ENCODE measurements at regions not wholly inside any gene's neighbourhood (a gene's known extent, or its start where the extent isn't known, plus 50 kb on each side); places are given as distances from the start of the nearest gene placed in this dataset.

DNA sequence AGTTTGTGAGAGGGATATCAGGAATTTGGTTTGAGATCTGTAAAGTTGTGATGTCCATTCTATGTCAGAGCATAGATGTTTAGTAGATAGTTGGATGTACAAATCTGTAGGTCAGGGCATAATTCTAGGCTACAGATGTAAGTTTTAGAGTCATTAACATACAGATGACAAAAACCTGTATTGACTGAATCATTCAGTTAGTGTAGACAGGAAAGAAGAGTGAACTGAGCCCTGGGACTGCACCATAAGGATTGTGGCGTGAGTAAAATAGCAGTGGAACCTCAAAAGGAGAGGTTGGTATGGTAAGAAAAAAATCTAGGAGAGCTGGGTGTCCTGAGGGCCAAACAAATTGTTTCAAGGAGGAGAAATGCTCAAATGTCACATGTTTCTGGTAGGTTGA lies 73.1 kb upstream of the RPRM start:
- H3K4me3 ChIP-seq (ENCODE audit: control insufficient read depth, low read depth, low read length), result no peak overlapping the region
- TF ChIP-seq, protein P1, sequence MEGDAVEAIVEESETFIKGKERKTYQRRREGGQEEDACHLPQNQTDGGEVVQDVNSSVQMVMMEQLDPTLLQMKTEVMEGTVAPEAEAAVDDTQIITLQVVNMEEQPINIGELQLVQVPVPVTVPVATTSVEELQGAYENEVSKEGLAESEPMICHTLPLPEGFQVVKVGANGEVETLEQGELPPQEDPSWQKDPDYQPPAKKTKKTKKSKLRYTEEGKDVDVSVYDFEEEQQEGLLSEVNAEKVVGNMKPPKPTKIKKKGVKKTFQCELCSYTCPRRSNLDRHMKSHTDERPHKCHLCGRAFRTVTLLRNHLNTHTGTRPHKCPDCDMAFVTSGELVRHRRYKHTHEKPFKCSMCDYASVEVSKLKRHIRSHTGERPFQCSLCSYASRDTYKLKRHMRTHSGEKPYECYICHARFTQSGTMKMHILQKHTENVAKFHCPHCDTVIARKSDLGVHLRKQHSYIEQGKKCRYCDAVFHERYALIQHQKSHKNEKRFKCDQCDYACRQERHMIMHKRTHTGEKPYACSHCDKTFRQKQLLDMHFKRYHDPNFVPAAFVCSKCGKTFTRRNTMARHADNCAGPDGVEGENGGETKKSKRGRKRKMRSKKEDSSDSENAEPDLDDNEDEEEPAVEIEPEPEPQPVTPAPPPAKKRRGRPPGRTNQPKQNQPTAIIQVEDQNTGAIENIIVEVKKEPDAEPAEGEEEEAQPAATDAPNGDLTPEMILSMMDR (conservative IDR thresholded peaks at IDR 0.05; ENCODE audit: control insufficient read depth, insufficient read depth, low read depth, low read length), result no peak
- DNase-seq (ENCODE audit: low read depth), result no peak

DNA sequence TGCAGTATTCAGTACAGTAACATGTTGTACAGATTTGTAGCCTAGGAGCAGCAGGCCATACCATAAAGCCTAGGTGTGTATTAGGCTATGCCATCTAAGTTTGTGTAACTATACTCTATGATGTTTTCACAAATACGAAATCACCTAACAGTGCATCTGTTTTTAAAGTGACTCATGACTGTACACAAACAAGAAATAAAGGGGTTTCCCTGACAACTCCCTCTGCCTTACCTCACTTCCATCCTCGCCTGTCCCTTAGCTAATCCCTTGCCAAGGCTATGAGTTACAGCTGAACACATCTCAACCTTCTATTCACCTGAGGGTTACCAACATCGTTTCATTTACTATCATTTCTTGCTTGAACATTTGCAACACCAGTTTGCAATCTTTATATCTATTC lies 78.6 kb upstream of the RPRM start:
- TF ChIP-seq, protein P1 (conservative IDR thresholded peaks at IDR 0.05; ENCODE audit: control insufficient read depth, insufficient read depth, low read depth, low read length), result no peak
- DNase-seq (ENCODE audit: low read depth), result no peak
- H3K4me3 ChIP-seq (ENCODE audit: control insufficient read depth, low read depth, low read length), result no peak overlapping the region

DNA sequence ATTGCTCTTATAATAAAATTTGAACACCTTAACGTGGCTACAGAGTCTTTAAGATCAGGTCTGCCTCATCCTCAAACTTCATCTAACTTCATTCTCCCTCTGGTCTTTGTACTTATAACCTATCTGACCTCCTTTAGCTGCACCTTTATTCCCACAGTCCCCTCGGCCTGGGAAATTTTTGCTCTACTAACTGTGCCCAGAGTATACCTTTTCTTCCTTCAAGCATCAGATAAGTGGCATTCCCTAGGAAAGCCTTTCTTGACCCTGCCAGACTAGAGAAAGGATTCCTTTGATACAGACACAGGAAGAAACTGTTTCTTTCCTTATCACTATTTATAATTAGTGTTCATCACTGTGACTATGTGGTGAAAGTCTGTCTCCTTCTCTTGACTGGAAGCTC lies 79.2 kb upstream of the RPRM start:
- H3K4me3 ChIP-seq (ENCODE audit: control insufficient read depth, low read depth, low read length), result no peak overlapping the region
- no peak for DNase-seq (ENCODE audit: low read depth)
- TF ChIP-seq, protein P1 (conservative IDR thresholded peaks at IDR 0.05; ENCODE audit: control insufficient read depth, insufficient read depth, low read depth, low read length), result no peak

DNA sequence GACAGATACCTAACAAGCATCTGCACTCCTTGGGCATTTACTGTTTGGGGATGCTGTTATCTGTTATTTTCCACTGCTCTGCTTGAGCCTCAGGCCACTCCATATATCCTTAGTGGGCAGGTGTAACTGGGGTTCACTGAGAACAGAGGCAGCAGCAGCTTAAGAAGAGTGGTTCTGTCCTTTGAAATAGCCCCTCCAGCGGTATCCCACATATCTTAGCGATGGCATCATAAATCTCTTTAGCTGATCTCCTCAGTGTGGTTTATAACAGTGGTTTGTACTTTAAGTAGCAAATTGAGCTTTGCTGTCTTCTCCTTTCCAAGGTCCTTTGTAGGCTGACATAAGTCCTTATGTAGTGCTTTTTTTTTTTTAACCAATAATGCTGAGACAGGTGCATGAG lies 79.7 kb upstream of the RPRM start:
- TF ChIP-seq, protein P1 (conservative IDR thresholded peaks at IDR 0.05; ENCODE audit: control insufficient read depth, insufficient read depth, low read depth, low read length), result no peak
- no peak for DNase-seq (ENCODE audit: low read depth)

DNA sequence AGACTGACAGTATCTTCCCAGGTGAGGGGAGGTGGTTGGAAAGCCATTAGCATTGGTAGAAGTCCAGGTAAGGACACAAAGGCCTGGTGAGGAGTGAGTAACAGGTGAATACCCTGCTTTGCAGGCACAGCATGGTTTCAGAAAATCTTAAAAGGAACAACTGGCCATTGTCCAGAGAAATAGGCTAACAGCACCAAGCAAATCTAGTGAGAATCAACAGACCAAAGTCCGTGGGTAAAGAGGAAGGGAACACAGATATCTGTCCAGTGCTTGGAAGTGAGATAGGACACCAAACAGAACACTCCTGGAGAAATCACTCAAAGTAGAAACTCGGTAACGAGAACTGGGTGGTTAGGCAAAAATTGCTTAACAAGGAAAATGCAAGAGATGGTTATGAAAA lies 88.8 kb upstream of the RPRM start:
- TF ChIP-seq, protein P1 (conservative IDR thresholded peaks at IDR 0.05; ENCODE audit: control insufficient read depth, insufficient read depth, low read depth, low read length), result no peak
- no peak overlapping the region for H3K4me3 ChIP-seq (ENCODE audit: control insufficient read depth, low read depth, low read length)
- no peak for DNase-seq (ENCODE audit: low read depth)

More for the DNA sequence above, 79.7 kb upstream of the RPRM start:
- H3K4me3 ChIP-seq (ENCODE audit: control insufficient read depth, low read depth, low read length), result no peak overlapping the region

DNA sequence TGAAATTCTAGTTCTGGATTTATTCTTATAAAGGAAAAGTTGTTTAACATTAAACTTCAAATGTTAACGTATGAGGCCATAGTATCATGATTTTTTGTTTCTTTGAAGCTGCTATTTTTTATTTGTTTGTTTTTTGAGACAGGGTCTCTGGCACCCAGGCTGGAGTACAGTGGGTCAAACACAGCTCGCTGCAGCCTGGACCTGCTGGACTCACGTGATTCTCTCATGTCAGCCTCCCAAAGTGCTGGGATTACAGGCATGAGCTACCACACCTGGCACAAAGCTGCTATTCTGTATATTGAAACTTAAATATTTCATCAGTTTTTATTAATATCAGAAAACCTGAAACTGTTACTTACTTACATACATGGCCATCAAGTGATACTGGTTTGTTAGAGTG lies 89.5 kb upstream of the RPRM start:
- TF ChIP-seq, protein P1 (conservative IDR thresholded peaks at IDR 0.05; ENCODE audit: control insufficient read depth, insufficient read depth, low read depth, low read length), result no peak

DNA sequence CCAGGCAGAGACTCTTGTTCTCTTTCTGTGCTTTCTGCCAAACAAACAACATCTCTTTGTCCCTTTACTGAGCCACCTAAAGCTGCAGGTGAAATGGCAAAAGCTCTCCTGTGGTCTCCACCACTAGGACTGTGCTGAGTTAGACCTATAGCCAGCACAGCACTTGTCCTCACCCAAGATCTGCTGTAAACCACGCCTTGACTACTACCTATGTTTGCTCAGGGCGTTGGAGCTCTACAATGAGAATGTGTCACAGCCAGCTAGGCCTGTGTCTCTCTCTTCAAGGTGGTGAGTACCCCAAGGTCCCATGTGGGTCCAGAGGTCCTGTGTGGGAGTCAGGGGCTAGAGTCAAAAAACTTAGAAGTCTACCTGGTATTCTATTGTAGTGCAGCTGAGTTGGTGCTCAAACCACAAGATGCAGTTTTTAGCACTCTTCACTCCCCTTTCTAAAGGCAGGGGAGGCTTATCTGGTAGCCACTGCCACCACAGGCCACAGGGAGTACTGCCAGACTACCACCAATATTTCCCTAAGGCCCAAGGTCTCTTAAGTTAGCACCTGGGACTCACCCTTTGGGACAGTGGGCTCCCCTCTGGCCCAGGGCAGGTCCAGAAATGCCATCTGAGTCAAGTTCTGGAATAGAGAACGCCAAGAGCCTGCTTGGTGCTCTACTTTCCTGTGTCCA lies 96.8 kb upstream of the RPRM start:
- TF ChIP-seq, protein P1 (conservative IDR thresholded peaks at IDR 0.05; ENCODE audit: control insufficient read depth, insufficient read depth, low read depth, low read length), result no peak
- H3K4me3 ChIP-seq (ENCODE audit: control insufficient read depth, low read depth, low read length), result no peak overlapping the region
- no peak for DNase-seq (ENCODE audit: low read depth)

More for the DNA sequence above, 89.5 kb upstream of the RPRM start:
- no peak for DNase-seq (ENCODE audit: low read depth)
- H3K4me3 ChIP-seq (ENCODE audit: control insufficient read depth, low read depth, low read length), result no peak overlapping the region

Data from fibroblast of mammary gland (primary cell).